OCI-LY3 (cell line): ENCODE measurements at regions not wholly inside any gene's neighbourhood (a gene's known extent, or its start where the extent isn't known, plus 50 kb on each side); places are given as distances from the start of the nearest gene placed in this dataset.

Experiments
- H2AFZ ChIP-seq: fragments of 200-600, 300-600 bp; shearing (Covaris generic); 2 replicates; pipeline ENCODE4 v1.6.0; 2014; ENCODE audit warnings: antibody characterized with exemption, low read depth, low read length
- H3K27ac ChIP-seq: fragments of 200-600, 300-600 bp; sonication (generic); 2 replicates; pipeline ENCODE4 v1.5.1; 2014; ENCODE audit warnings: mild to moderate bottlenecking, low read length, moderate library complexity, mixed read lengths
- H3K27me3 ChIP-seq: fragments of 200-600, 300-600 bp; sonication (generic); 2 replicates; pipeline ENCODE4 v1.6.1; 2014; ENCODE audit warnings: low read depth, low read length, mixed read lengths
- H3K36me3 ChIP-seq: fragments of 200-600, 300-600 bp; sonication (generic); replicated peaks from 2 replicates; pipeline ENCODE3; 2014; ENCODE audit warnings: low read depth, low read length, mixed read lengths
- H3K4me1 ChIP-seq: fragments of 300-600, 200-600 bp; sonication (generic); 2 replicates; pipeline ENCODE4 v1.6.1; 2014; ENCODE audit warnings: low read length, mixed read lengths
- H3K4me2 ChIP-seq: fragments of 200-600, 300-600 bp; sonication (generic); 2 replicates; pipeline ENCODE4 v1.6.1; 2014; ENCODE audit warnings: low read length, mixed read lengths
- H3K4me3 ChIP-seq: fragments of 300-600, 200-600 bp; sonication (generic); 2 replicates; pipeline ENCODE4 v1.5.1; 2014; ENCODE audit warnings: antibody characterized with exemption, mild to moderate bottlenecking, low read length, moderate library complexity
- H3K79me2 ChIP-seq: fragments of 300-600, 200-600 bp; shearing (Covaris generic); 2 replicates; pipeline ENCODE4 v1.6.1; 2014; ENCODE audit warnings: mild to moderate bottlenecking, low read length, mixed read lengths
- H3K9ac ChIP-seq: fragments of 300-600, 200-600 bp; shearing (Covaris generic); 2 replicates; pipeline ENCODE4 v1.6.0; 2014; ENCODE audit warnings: mild to moderate bottlenecking, low read length, moderate library complexity
- H3K9me3 ChIP-seq: fragments of 200-600, 300-600 bp; shearing (Covaris generic); 2 replicates; pipeline ENCODE4 v1.6.1; 2014; ENCODE audit warnings: low read length, mixed read lengths; ENCODE audit not compliant: insufficient read depth
- H4K20me1 ChIP-seq: fragments of 200-600, 300-600 bp; sonication (generic); 2 replicates; pipeline ENCODE4 v1.6.1; 2016; ENCODE audit warnings: low read length, mixed read lengths; ENCODE audit not compliant: insufficient read depth
- CTCF ChIP-seq: fragments of 200-600, 300-600 bp; sonication (generic); IDR thresholded peaks from 2 replicates; pipeline ENCODE4 v1.5.1; 2014; ENCODE audit warnings: antibody characterized with exemption, low read length, low read depth
- EZH2phosphoT487 ChIP-seq: fragments of 200-600 bp; shearing (Covaris generic); IDR thresholded peaks from 2 replicates; pipeline ENCODE4 v1.6.1; 2018; ENCODE audit warnings: antibody characterized with exemption, mixed run types, low read depth

GRCh38 chr5:6858419-6858818, 145.2 kb downstream of the TENT4A start:
- no peak overlapping the region for H3K4me2 ChIP-seq
- H3K27me3 ChIP-seq: no peaks in the 10 kb centered on the region
- TF ChIP-seq EZH2phosphoT487: no peak
- TF ChIP-seq CTCF: no peak
- no peaks in the 10 kb centered on the region for H3K4me1 ChIP-seq
- no peaks in the 10 kb centered on the region for H3K9me3 ChIP-seq
- no peak overlapping the region for H2AFZ ChIP-seq
- no peak overlapping the region for H3K9ac ChIP-seq
- no peaks in the 10 kb centered on the region for H3K79me2 ChIP-seq
- no peak overlapping the region for H3K27ac ChIP-seq
- no peaks in the 10 kb centered on the region for H4K20me1 ChIP-seq
- H3K36me3 ChIP-seq: no peaks in the 10 kb centered on the region
- H3K4me3 ChIP-seq: no peak overlapping the region

GRCh38 chr5:6859023-6859422, 145.8 kb downstream of the TENT4A start:
- Histone ChIP-seq H2AFZ (no peak overlapping the region), H3K4me3 (no peak overlapping the region), H3K79me2 (no peaks in the 10 kb centered on the region), H3K9ac (no peak overlapping the region), H3K4me2 (no peak overlapping the region), H3K4me1 (no peaks in the 10 kb centered on the region), H3K36me3 (no peaks in the 10 kb centered on the region), H3K27me3 (no peaks in the 10 kb centered on the region), H3K9me3 (no peaks in the 10 kb centered on the region), H3K27ac (no peak overlapping the region), H4K20me1 (no peaks in the 10 kb centered on the region)
- TF ChIP-seq EZH2phosphoT487: no peak

GRCh38 chr5:6859951-6860638, 146.9 kb downstream of the TENT4A start:
- no peaks in the 10 kb centered on the region for H3K4me1 ChIP-seq
- no peak overlapping the region for H3K9ac ChIP-seq
- no peak overlapping the region for H3K4me3 ChIP-seq
- H3K27ac ChIP-seq: no peak overlapping the region
- no peak overlapping the region for H3K4me2 ChIP-seq
- TF ChIP-seq EZH2phosphoT487 (no peak), CTCF (no peak)
- H4K20me1 ChIP-seq: no peaks in the 10 kb centered on the region
- no peaks in the 10 kb centered on the region for H3K9me3 ChIP-seq
- H3K36me3 ChIP-seq: no peaks in the 10 kb centered on the region
- H3K27me3 ChIP-seq: no peaks in the 10 kb centered on the region
- H2AFZ ChIP-seq: no peak overlapping the region
- no peaks in the 10 kb centered on the region for H3K79me2 ChIP-seq

GRCh38 chr5:6861036-6861435, 147.8 kb downstream of the TENT4A start:
- no peak overlapping the region for H3K9ac ChIP-seq
- H3K27ac ChIP-seq: no peak overlapping the region
- no peak overlapping the region for H2AFZ ChIP-seq
- H3K27me3 ChIP-seq: no peaks in the 10 kb centered on the region
- no peaks in the 10 kb centered on the region for H3K4me1 ChIP-seq
- H3K4me3 ChIP-seq: no peak overlapping the region
- no peaks in the 10 kb centered on the region for H3K36me3 ChIP-seq
- no peaks in the 10 kb centered on the region for H3K79me2 ChIP-seq
- H3K4me2 ChIP-seq: no peak overlapping the region
- H3K9me3 ChIP-seq: no peaks in the 10 kb centered on the region
- TF ChIP-seq EZH2phosphoT487 (no peak), CTCF (no peak)
- no peaks in the 10 kb centered on the region for H4K20me1 ChIP-seq
